Stimulated activated CD4-positive, alpha-beta T cell treated with anti-CD3 and anti-CD28 coated beads, Interleukin-1b, Interleukin-23, amount 100 ng/mL, for 1 hour (primary cell): ENCODE measurements at regions not wholly inside any gene's neighbourhood (a gene's known extent, or its start where the extent isn't known, plus 50 kb on each side); places are given as distances from the start of the nearest gene placed in this dataset.

ENCODE experiments used
- DNase-seq, 2 donors: peaks; one replicate each; pipeline ENCODE4 v3.0.0-alpha.2; 2020; ENCODE audit warnings: low read depth in 2 of 2

- peak in 1 of 2 donors; percentile 10 for DNase-seq
These were observed 204.7 kb upstream of the S100G start for GRCh38 chrX:16445166-16445752.

- no peak for DNase-seq
These were observed 198.6 kb upstream of the S100G start for GRCh38 chrX:16451334-16451733.

GRCh38 chrX:16454926-16455325 lies 195.0 kb upstream of the S100G start:
- no peak for DNase-seq

GRCh38 chrX:16457239-16457638 lies 192.7 kb upstream of the S100G start:
- DNase-seq = no peak

GRCh38 chrX:16458208-16458607 lies 191.8 kb upstream of the S100G start:
- DNase-seq = no peak

- DNase-seq = no peak
These were observed 190.9 kb upstream of the S100G start for GRCh38 chrX:16459008-16459407.

- no peak for DNase-seq
These were observed 188.0 kb upstream of the S100G start for GRCh38 chrX:16461968-16462367.

GRCh38 chrX:16462912-16463311 lies 187.0 kb upstream of the S100G start:
- no peak for DNase-seq

- no peak for DNase-seq
These were observed 185.6 kb upstream of the S100G start for GRCh38 chrX:16464369-16464768.

- no peak for DNase-seq
These were observed 184.7 kb upstream of the S100G start for GRCh38 chrX:16465081-16465876.

GRCh38 chrX:16466640-16467432 lies 183.1 kb upstream of the S100G start:
- no peak for DNase-seq

GRCh38 chrX:16469870-16470269 lies 180.1 kb upstream of the S100G start:
- no peak for DNase-seq

- DNase-seq = no peak
These were observed 177.6 kb upstream of the S100G start for GRCh38 chrX:16472345-16472744.

- DNase-seq = no peak
These were observed 175.4 kb upstream of the S100G start for GRCh38 chrX:16474511-16474910.

- no peak for DNase-seq
These were observed 173.9 kb upstream of the S100G start for GRCh38 chrX:16476009-16476408.

GRCh38 chrX:16476692-16477091 lies 173.3 kb upstream of the S100G start:
- no peak for DNase-seq

- no peak for DNase-seq
These were observed 170.6 kb upstream of the S100G start for GRCh38 chrX:16479206-16479869.

GRCh38 chrX:16480049-16480448 lies 169.9 kb upstream of the S100G start:
- DNase-seq = no peak

- DNase-seq = no peak
These were observed 165.6 kb upstream of the S100G start for GRCh38 chrX:16484338-16484737.

- no peak for DNase-seq
These were observed 162.2 kb upstream of the S100G start for GRCh38 chrX:16487620-16488385.

- DNase-seq = no peak
These were observed 161.0 kb upstream of the S100G start for GRCh38 chrX:16488959-16489358.
